ENCODE measurements at regions not wholly inside any gene's neighbourhood (a gene's known extent, or its start where the extent isn't known, plus 50 kb on each side); places are given as distances from the start of the nearest gene placed in this dataset.

- no peak for TF ChIP-seq POLR2A (IDR thresholded peaks at IDR 0.05)
- TF ChIP-seq, protein P1, sequence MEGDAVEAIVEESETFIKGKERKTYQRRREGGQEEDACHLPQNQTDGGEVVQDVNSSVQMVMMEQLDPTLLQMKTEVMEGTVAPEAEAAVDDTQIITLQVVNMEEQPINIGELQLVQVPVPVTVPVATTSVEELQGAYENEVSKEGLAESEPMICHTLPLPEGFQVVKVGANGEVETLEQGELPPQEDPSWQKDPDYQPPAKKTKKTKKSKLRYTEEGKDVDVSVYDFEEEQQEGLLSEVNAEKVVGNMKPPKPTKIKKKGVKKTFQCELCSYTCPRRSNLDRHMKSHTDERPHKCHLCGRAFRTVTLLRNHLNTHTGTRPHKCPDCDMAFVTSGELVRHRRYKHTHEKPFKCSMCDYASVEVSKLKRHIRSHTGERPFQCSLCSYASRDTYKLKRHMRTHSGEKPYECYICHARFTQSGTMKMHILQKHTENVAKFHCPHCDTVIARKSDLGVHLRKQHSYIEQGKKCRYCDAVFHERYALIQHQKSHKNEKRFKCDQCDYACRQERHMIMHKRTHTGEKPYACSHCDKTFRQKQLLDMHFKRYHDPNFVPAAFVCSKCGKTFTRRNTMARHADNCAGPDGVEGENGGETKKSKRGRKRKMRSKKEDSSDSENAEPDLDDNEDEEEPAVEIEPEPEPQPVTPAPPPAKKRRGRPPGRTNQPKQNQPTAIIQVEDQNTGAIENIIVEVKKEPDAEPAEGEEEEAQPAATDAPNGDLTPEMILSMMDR (IDR thresholded peaks at IDR 0.05): no peak
Observed at GRCh38 chr1:98336472-98337083, 324.9 kb upstream of the SNX7 start.
